ENCODE measurements at regions not wholly inside any gene's neighbourhood (a gene's known extent, or its start where the extent isn't known, plus 50 kb on each side); places are given as distances from the start of the nearest gene placed in this dataset.

DNA sequence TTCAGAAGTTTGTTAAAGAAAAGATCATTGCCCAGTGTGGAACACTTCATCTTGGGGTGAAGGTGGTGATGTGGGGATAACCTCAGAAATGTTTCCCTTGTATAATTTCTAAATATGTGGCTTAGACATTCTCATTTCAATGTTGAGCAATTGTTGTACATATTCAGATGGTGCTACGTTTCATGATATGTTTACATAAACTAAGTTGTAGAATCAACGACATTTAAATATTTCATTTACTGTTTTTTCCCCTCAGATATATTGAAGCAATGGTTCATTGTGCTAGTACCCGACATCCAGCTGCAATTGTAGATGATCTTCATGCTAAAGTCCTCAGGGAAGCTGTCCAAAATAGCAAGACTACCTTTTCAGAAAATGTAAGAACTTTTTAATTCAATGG, 92.6 kb downstream of the BLTP1 start:
- H3K4me3 ChIP-seq (ENCODE audit: low read depth, low read length), result no peak overlapping the region
- H3K9me3 ChIP-seq (ENCODE audit: control insufficient read depth, insufficient read depth, low read depth, low read length), result no peaks in the 10 kb centered on the region
- no peak overlapping the region for H3K27ac ChIP-seq (ENCODE audit: low read depth, low read length)
- no peak overlapping the region for H3K9ac ChIP-seq (ENCODE audit: low read length)
- no peaks in the 10 kb centered on the region for H3K27me3 ChIP-seq (ENCODE audit: control insufficient read depth, insufficient read depth, low read length)
- no peaks in the 10 kb centered on the region for H3K4me1 ChIP-seq (ENCODE audit: control insufficient read depth, insufficient read depth, low read length)
- peaks cover 47% of the 10 kb centered on the region for H3K36me3 ChIP-seq (ENCODE audit: control insufficient read depth, insufficient read depth, low read length)

- Histone ChIP-seq H3K9ac (ENCODE audit: low read length) (no peak overlapping the region), H3K36me3 (ENCODE audit: control insufficient read depth, insufficient read depth, low read length) (peaks cover 52% of the 10 kb centered on the region), H3K27me3 (ENCODE audit: control insufficient read depth, insufficient read depth, low read length) (no peaks in the 10 kb centered on the region), H3K4me1 (ENCODE audit: control insufficient read depth, insufficient read depth, low read length) (no peaks in the 10 kb centered on the region), H3K4me3 (ENCODE audit: low read depth, low read length) (no peak overlapping the region), H3K9me3 (ENCODE audit: control insufficient read depth, insufficient read depth, low read depth, low read length) (no peaks in the 10 kb centered on the region), H3K27ac (ENCODE audit: low read depth, low read length) (no peak overlapping the region)
Measured at GRCh38 chr4:122246551-122246950, 94.4 kb downstream of the BLTP1 start.

DNA sequence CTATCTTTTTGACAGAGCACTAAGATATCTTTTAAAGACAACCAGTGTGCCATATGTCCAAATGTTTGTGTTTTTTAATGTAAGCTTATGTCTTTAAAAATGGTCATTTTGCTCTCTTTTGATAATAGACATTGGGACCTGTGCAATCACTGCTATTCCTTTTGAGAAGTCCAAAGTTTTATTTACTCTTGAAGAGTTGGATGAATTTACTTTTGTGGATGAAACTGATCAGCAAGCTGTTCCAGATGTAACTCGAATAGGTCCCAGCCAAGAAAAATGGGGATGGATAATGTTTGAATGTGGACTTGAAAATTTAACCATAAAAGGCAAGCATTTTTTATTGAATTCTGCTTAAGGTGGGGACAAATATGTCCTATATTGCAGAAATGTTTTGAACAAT, 97.2 kb downstream of the BLTP1 start:
- H3K4me3 ChIP-seq (ENCODE audit: low read depth, low read length), result no peak overlapping the region
- H3K4me1 ChIP-seq (ENCODE audit: control insufficient read depth, insufficient read depth, low read length), result no peaks in the 10 kb centered on the region
- no peak overlapping the region for H3K27ac ChIP-seq (ENCODE audit: low read depth, low read length)
- H3K27me3 ChIP-seq (ENCODE audit: control insufficient read depth, insufficient read depth, low read length), result no peaks in the 10 kb centered on the region
- H3K9me3 ChIP-seq (ENCODE audit: control insufficient read depth, insufficient read depth, low read depth, low read length), result no peaks in the 10 kb centered on the region
- peaks cover 67% of the 10 kb centered on the region for H3K36me3 ChIP-seq (ENCODE audit: control insufficient read depth, insufficient read depth, low read length)
- no peak overlapping the region for H3K9ac ChIP-seq (ENCODE audit: low read length)

- Histone ChIP-seq H3K4me3 (ENCODE audit: low read depth, low read length) (no peak overlapping the region), H3K27me3 (ENCODE audit: control insufficient read depth, insufficient read depth, low read length) (no peaks in the 10 kb centered on the region), H3K27ac (ENCODE audit: low read depth, low read length) (no peak overlapping the region), H3K36me3 (ENCODE audit: control insufficient read depth, insufficient read depth, low read length) (peaks cover 75% of the 10 kb centered on the region), H3K4me1 (ENCODE audit: control insufficient read depth, insufficient read depth, low read length) (no peaks in the 10 kb centered on the region), H3K9ac (ENCODE audit: low read length) (no peak overlapping the region), H3K9me3 (ENCODE audit: control insufficient read depth, insufficient read depth, low read depth, low read length) (no peaks in the 10 kb centered on the region)
Measured at GRCh38 chr4:122252584-122252983, 100.5 kb downstream of the BLTP1 start.

- H3K4me3 ChIP-seq (ENCODE audit: low read depth, low read length), result no peak overlapping the region
- no peaks in the 10 kb centered on the region for H3K4me1 ChIP-seq (ENCODE audit: control insufficient read depth, insufficient read depth, low read length)
- no peaks in the 10 kb centered on the region for H3K27me3 ChIP-seq (ENCODE audit: control insufficient read depth, insufficient read depth, low read length)
- H3K9ac ChIP-seq (ENCODE audit: low read length), result no peak overlapping the region
- no peaks in the 10 kb centered on the region for H3K9me3 ChIP-seq (ENCODE audit: control insufficient read depth, insufficient read depth, low read depth, low read length)
- no peak overlapping the region for H3K27ac ChIP-seq (ENCODE audit: low read depth, low read length)
- peaks cover 67% of the 10 kb centered on the region for H3K36me3 ChIP-seq (ENCODE audit: control insufficient read depth, insufficient read depth, low read length)
Measured at GRCh38 chr4:122259849-122260248, 107.7 kb downstream of the BLTP1 start.

DNA sequence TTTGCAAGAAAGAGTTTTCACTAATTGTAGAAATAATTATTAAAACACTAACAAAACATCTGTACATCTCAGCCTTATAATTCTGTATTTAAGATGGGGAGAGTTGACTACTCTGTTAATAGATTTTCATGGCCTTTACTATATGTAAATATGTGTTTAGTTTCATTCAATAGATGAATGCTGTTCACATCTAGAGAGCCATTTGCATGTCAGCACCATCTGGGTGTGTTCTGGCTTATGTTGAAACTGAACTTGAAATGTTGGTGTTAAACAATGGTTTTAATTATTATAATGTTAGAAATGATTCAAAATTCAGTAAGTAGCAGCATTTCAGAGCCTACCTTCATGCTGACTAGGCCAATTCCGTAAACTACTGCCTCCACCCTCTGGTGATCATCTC, 102.5 kb upstream of the ADAD1 start:
- Histone ChIP-seq H3K27ac (ENCODE audit: low read depth, low read length) (no peak overlapping the region), H3K36me3 (ENCODE audit: control insufficient read depth, insufficient read depth, low read length) (peaks cover 39% of the 10 kb centered on the region), H3K9ac (ENCODE audit: low read length) (no peak overlapping the region), H3K4me3 (ENCODE audit: low read depth, low read length) (no peak overlapping the region), H3K27me3 (ENCODE audit: control insufficient read depth, insufficient read depth, low read length) (no peaks in the 10 kb centered on the region), H3K4me1 (ENCODE audit: control insufficient read depth, insufficient read depth, low read length) (no peaks in the 10 kb centered on the region), H3K9me3 (ENCODE audit: control insufficient read depth, insufficient read depth, low read depth, low read length) (no peaks in the 10 kb centered on the region)

DNA sequence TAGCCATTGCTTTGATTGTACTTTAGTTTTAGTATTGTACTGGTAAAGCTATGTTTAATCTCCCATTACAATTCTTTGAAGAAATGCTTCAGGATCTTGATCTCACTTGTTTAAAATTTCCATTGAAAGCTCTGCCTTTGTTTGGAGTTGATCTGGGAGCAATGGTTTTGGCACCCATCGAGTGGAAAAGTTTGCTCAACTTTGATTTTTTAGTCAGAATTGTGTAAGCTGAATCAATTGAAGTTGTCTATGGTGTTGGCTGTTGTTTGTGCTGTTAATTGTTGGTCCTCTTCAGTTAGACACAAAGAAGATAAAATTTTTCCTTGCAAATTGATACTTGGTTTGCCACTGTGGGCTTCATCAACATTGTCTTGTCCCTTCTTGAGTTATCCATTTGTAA, 99.8 kb upstream of the ADAD1 start:
- no peaks in the 10 kb centered on the region for H3K27me3 ChIP-seq (ENCODE audit: control insufficient read depth, insufficient read depth, low read length)
- H3K4me3 ChIP-seq (ENCODE audit: low read depth, low read length), result no peak overlapping the region
- H3K9me3 ChIP-seq (ENCODE audit: control insufficient read depth, insufficient read depth, low read depth, low read length), result no peaks in the 10 kb centered on the region
- no peak overlapping the region for H3K27ac ChIP-seq (ENCODE audit: low read depth, low read length)
- no peak overlapping the region for H3K9ac ChIP-seq (ENCODE audit: low read length)
- H3K4me1 ChIP-seq (ENCODE audit: control insufficient read depth, insufficient read depth, low read length), result no peaks in the 10 kb centered on the region
- peaks cover 30% of the 10 kb centered on the region for H3K36me3 ChIP-seq (ENCODE audit: control insufficient read depth, insufficient read depth, low read length)

- Histone ChIP-seq H3K4me1 (ENCODE audit: control insufficient read depth, insufficient read depth, low read length) (no peaks in the 10 kb centered on the region), H3K27ac (ENCODE audit: low read depth, low read length) (no peak overlapping the region), H3K9ac (ENCODE audit: low read length) (no peak overlapping the region), H3K27me3 (ENCODE audit: control insufficient read depth, insufficient read depth, low read length) (no peaks in the 10 kb centered on the region), H3K9me3 (ENCODE audit: control insufficient read depth, insufficient read depth, low read depth, low read length) (no peaks in the 10 kb centered on the region), H3K36me3 (ENCODE audit: control insufficient read depth, insufficient read depth, low read length) (peaks cover 25% of the 10 kb centered on the region), H3K4me3 (ENCODE audit: low read depth, low read length) (no peak overlapping the region)
Measured at GRCh38 chr4:122279670-122280069, 99.1 kb upstream of the ADAD1 start.

DNA sequence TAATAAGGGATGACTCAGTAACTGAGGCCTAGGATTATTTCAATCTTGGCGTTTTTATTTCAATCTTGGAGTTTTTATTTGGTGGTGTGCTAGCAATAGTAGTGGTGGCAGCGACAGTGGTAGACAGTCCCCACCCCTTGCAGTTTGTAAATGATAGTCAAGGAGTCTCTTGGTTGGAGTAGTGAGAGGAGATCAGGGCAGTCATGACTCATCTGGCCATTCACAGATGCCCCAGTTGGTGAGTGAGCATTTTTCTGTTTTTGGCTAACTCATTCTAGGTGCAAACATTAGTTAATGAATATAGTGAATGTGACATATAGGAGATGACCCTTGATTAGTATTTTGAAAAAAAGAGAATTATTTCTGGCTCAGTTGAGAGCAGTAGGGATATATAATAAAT, 93.5 kb upstream of the ADAD1 start:
- Histone ChIP-seq H3K9ac (ENCODE audit: low read length) (no peak overlapping the region), H3K4me1 (ENCODE audit: control insufficient read depth, insufficient read depth, low read length) (no peaks in the 10 kb centered on the region), H3K27me3 (ENCODE audit: control insufficient read depth, insufficient read depth, low read length) (no peaks in the 10 kb centered on the region), H3K27ac (ENCODE audit: low read depth, low read length) (no peak overlapping the region), H3K4me3 (ENCODE audit: low read depth, low read length) (no peak overlapping the region), H3K9me3 (ENCODE audit: control insufficient read depth, insufficient read depth, low read depth, low read length) (no peaks in the 10 kb centered on the region), H3K36me3 (ENCODE audit: control insufficient read depth, insufficient read depth, low read length) (peaks cover 21% of the 10 kb centered on the region)

GRCh38 chr4:122293374-122294365, 85.1 kb upstream of the ADAD1 start:
- Histone ChIP-seq H3K9me3 (ENCODE audit: control insufficient read depth, insufficient read depth, low read depth, low read length) (no peaks in the 10 kb centered on the region), H3K27ac (ENCODE audit: low read depth, low read length) (no peak overlapping the region), H3K27me3 (ENCODE audit: control insufficient read depth, insufficient read depth, low read length) (no peaks in the 10 kb centered on the region), H3K4me3 (ENCODE audit: low read depth, low read length) (no peak overlapping the region), H3K36me3 (ENCODE audit: control insufficient read depth, insufficient read depth, low read length) (peaks cover 20% of the 10 kb centered on the region), H3K4me1 (ENCODE audit: control insufficient read depth, insufficient read depth, low read length) (no peaks in the 10 kb centered on the region), H3K9ac (ENCODE audit: low read length) (no peak overlapping the region)

GRCh38 chr4:122297694-122298093, 81.1 kb upstream of the ADAD1 start:
- Histone ChIP-seq H3K27me3 (ENCODE audit: control insufficient read depth, insufficient read depth, low read length) (no peaks in the 10 kb centered on the region), H3K27ac (ENCODE audit: low read depth, low read length) (no peak overlapping the region), H3K36me3 (ENCODE audit: control insufficient read depth, insufficient read depth, low read length) (peaks cover 16% of the 10 kb centered on the region), H3K4me3 (ENCODE audit: low read depth, low read length) (no peak overlapping the region), H3K9me3 (ENCODE audit: control insufficient read depth, insufficient read depth, low read depth, low read length) (no peaks in the 10 kb centered on the region), H3K4me1 (ENCODE audit: control insufficient read depth, insufficient read depth, low read length) (no peaks in the 10 kb centered on the region), H3K9ac (ENCODE audit: low read length) (no peak overlapping the region)
